Stimulated activated CD4-positive, alpha-beta T cell treated with anti-CD3 and anti-CD28 coated beads, Interleukin-15, amount 100 ng/mL, for 48 hours (primary cell): ENCODE measurements at regions not wholly inside any gene's neighbourhood (a gene's known extent, or its start where the extent isn't known, plus 50 kb on each side); places are given as distances from the start of the nearest gene placed in this dataset.

Source experiments
- DNase-seq, 2 donors: peaks; one replicate each; pipeline ENCODE4 v3.0.0-alpha.2; 2020; ENCODE audit warnings: low read depth in 2 of 2

DNA sequence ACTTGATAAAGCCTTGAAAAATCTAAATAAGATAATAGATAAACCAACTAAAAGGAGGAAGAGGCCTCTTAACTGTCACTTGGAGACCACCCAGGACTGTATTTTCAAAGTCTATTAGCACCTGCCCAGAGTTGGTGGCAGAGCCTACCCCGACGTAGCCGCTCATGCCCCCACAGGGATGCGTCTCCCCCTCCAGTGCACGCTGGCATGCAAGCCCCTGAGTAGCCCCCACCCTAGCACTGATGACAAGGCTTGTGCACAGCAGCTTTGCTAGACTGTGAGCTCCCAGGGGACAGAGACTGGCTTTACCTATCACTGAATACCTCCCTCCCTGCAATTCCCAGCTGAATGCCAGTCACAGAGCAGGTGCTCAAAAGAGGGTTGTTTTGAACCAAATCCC is 54.1 kb upstream of the HES1 start:
- no peak for DNase-seq

DNA sequence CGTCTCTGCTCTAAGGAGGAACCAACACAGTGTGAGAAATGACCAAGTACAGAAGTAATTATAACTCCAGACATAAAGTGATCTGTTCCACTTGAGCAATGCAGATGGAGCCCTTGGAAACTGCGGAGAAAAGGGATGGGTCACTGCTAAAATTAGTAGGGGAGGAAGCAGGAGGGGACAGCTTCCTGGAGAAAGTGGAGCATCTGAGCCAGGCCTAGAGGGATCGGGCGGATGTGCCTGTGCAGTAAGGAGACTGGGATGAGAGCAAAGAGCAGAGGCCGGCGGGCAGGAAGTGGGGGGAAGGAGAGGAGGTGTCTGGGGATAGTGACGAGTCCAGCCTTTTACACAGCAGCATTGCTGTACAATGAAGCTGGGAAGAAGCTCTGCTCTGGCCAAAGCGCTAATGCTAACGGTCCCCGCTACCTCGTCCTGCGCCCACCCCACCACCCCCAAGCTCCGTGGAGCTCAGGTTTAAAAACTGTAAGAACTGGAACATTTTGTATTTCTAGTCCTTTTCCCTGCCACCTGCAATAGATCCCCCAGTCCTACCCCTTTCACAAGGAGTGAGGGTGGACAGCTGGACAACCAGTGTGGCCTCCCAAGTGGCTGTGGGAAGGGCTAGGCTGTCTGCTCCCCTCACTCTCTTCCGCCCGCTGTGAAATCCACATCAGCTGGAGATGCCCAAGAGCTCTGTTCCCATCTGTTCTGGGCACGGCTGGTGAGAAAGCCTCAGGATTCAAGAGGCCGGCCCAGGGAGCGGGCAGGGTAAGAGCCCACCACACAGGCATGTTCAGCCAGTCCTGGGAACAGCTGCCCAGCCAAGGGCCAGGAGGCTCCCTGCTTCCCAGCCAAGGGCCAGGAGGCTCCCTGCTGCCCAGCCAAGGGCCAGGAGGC is 53.0 kb upstream of the HES1 start:
- no peak for DNase-seq

DNA sequence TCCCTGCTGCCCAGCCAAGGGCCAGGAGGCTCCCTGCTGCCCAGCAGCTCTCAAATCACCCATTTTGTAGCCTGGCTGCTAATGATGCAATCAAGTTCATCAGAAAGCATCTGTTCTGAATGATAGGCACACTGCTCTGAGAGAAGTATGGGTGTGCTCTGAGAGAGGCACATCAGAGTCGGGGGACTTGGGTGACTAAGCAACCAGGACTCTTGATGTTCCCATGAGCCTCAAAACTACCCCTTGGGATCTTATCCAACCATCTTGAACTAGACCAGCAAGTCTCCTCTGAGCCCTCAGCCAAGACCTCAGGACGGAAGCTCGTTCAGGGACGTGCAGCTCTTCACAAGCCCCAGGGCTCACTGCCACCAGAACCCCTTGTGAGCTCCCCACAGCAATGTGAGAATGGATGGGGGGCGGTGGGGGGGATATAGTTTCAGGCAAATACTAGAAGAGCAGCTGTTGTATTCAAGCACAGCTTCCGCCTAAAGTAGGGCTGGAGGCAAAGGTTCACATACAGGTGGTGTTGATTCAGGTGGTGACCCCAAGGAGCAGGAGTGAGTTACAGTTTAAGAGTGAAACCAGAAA is 52.2 kb upstream of the HES1 start:
- DNase-seq: no peak

DNA sequence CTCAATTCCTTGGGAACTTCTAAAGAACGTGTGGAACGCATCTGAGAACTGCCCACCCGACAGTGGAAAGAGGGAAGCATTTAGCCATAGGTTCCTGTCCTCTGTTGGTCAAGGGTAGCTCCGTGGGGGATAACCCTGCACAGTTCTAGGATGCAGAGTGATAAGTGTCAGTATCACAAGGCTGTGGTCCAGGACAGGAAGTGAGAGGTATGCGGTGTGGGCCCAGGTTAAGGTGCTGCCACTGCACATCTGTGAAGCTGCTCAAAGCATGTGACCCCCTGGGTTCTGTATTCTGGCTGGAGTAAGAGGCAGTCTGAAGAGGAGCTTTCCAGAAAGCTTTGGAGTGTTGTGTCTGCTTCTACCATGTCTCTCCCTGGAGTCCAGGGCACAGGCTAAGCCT is 51.7 kb upstream of the HES1 start:
- DNase-seq: no peak
